Spleen (tissue), 11 donors: ENCODE measurements at regions not wholly inside any gene's neighbourhood (a gene's known extent, or its start where the extent isn't known, plus 50 kb on each side); places are given as distances from the start of the nearest gene placed in this dataset.

ENCODE experiments used
- DNase-seq: peaks from one replicate; pipeline ENCODE4 v3.0.0-alpha.2; 2020
- H3K27ac ChIP-seq, 8 donors: fragments of 200-600 bp; sonication (generic) in 7 of 8; 1 replicate in 4 of 8; 2 replicates in 4 of 8; pipeline versions ENCODE4 v1.5.0 to v1.8.0; 2016 to 2021; ENCODE audit warnings: inconsistent platforms in 4 of 8, mild to moderate bottlenecking in 4 of 8, moderate library complexity in 1 of 8
- H3K27me3 ChIP-seq, 7 donors: fragments of 200-600 bp; sonication (generic) in 6 of 7; replicated peaks in 1 of 7; 1 replicate in 4 of 7; 2 replicates in 3 of 7; pipeline versions ENCODE4 v1.5.0 to v1.8.0; 2016 to 2021; ENCODE audit warnings: inconsistent platforms in 3 of 7, mild to moderate bottlenecking in 1 of 7
- H3K36me3 ChIP-seq, 6 donors: fragments of 200-600 bp; sonication (generic) in 5 of 6; 1 replicate in 4 of 6; 2 replicates in 2 of 6; pipeline versions ENCODE4 v1.5.0 to v1.8.0; 2016 to 2021; ENCODE audit warnings: inconsistent platforms in 2 of 6
- H3K4me1 ChIP-seq, 6 donors: fragments of 200-600 bp; sonication (generic) in 5 of 6; 1 replicate in 3 of 6; 2 replicates in 3 of 6; pipeline versions ENCODE4 v1.5.0 to v1.8.0; 2016 to 2021; ENCODE audit warnings: inconsistent platforms in 3 of 6
- H3K4me3 ChIP-seq, 8 donors: fragments of 200-600 bp; sonication (generic) in 7 of 8; 1 replicate in 4 of 8; 2 replicates in 4 of 8; pipeline versions ENCODE4 v1.5.0 to v1.8.0; 2016 to 2021; ENCODE audit warnings: inconsistent platforms in 4 of 8, mild to moderate bottlenecking in 4 of 8, moderate library complexity in 2 of 8
- H3K9me3 ChIP-seq, 8 donors: fragments of 200-600 bp; sonication (generic) in 7 of 8; 1 replicate in 4 of 8; 2 replicates in 4 of 8; pipeline versions ENCODE4 v1.5.0 to v1.8.0; 2016 to 2021; ENCODE audit warnings: inconsistent platforms in 4 of 8
- POLR2A ChIP-seq, 3 donors: fragments of 450-650 bp; IDR thresholded peaks; one replicate each; pipeline ENCODE4 v1.5.1; 2017; ENCODE audit warnings: antibody characterized with exemption in 3 of 3, mild to moderate bottlenecking in 1 of 3
- POLR2AphosphoS5 ChIP-seq, 3 donors: sonication (generic); formaldehyde crosslinking; IDR thresholded peaks; one replicate each; pipeline ENCODE4 v1.5.1; 2017; ENCODE audit warnings: antibody characterized with exemption in 3 of 3
- WGBS, 5 donors: extraction: QIAGEN DNeasy Blood & Tissue Kit in 3 of 5; methylation state at CpG; one replicate each; pipeline versions ENCODE4 v1.1.5 to v1.1.7; 2013 to 2018; 5-methylcytosine and 5-hydroxymethylcytosine counted together
- intact Hi-C: fragments of 100-400 bp; cut with DNase I; formaldehyde crosslinking; loops from one replicate; pipeline ENCODE4 v1.15.0; 2023; ENCODE audit warnings: low total_unique reads
- TF ChIP-seq, protein P1 (sequence below), 11 experiments: fragments of 200-600 bp in 7 of 11; fragments of 450-650 bp in 4 of 11; sonication (generic) in 4 of 11; IDR thresholded peaks in 8 of 11; conservative IDR thresholded peaks in 3 of 11; 1 replicate in 7 of 11; 2 replicates in 4 of 11; pipeline versions ENCODE4 v1.4.0 to v1.8.0; 2016 to 2021; ENCODE audit warnings: antibody characterized with exemption in 11 of 11, inconsistent platforms in 4 of 11, mild to moderate bottlenecking in 1 of 11
- donor health status: healthy with polysubstance abuse.
- donor health status: DM: no; HTN: no; CAD: no; lungs with moderate emphysema.
- donor health status: DM: no; HTN: no; CAD: no.
- donor health status: Bipolar disorder and iron deficiency.
- donor health status: healthy.
- donor health status: DM: no; HTN: no; CAD: no.
- donor health status: DM: yes; HTN: yes; CAD: no.

DNA sequence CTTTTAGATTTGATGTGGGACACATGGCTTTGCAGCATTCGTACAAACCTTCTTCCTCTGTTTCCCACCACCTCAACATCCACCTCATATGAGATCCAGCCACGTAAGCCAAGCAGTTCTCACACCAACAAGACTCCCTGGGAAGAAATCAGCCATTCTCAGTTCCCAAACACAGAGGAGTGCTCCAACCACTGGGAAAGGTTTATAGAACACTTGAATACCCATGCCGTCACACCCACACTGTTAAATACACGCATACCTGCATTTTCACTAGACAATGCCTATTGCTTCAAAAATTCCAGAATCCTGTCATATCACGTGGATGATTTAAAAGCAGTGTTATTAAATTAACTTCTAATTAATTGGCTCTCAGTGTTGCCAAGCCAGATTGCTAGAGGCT lies 347.3 kb downstream of the ENC1 start:
- 86 to 95% (median 89%) methylated on average over 5 of the region's 5 CpGs for WGBS, 5 donors
- Histone ChIP-seq H3K27me3 (no peaks in the 10 kb centered on the region), H3K4me3 (no peak overlapping the region), H3K36me3 (no peaks in the 10 kb centered on the region), H3K4me1 (peaks cover 0 to 6% (median 2%) of the 10 kb centered on the region in 6 donors), H3K9me3 (no peaks in the 10 kb centered on the region), H3K27ac (no peak overlapping the region)
- DNase-seq: no peak
- TF ChIP-seq, protein P1, sequence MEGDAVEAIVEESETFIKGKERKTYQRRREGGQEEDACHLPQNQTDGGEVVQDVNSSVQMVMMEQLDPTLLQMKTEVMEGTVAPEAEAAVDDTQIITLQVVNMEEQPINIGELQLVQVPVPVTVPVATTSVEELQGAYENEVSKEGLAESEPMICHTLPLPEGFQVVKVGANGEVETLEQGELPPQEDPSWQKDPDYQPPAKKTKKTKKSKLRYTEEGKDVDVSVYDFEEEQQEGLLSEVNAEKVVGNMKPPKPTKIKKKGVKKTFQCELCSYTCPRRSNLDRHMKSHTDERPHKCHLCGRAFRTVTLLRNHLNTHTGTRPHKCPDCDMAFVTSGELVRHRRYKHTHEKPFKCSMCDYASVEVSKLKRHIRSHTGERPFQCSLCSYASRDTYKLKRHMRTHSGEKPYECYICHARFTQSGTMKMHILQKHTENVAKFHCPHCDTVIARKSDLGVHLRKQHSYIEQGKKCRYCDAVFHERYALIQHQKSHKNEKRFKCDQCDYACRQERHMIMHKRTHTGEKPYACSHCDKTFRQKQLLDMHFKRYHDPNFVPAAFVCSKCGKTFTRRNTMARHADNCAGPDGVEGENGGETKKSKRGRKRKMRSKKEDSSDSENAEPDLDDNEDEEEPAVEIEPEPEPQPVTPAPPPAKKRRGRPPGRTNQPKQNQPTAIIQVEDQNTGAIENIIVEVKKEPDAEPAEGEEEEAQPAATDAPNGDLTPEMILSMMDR (IDR thresholded peaks at IDR 0.05 in 8 of 11, conservative IDR thresholded peaks at IDR 0.05 in 3 of 11): no peak
- TF ChIP-seq POLR2AphosphoS5 (IDR thresholded peaks at IDR 0.05) (no peak), POLR2A (IDR thresholded peaks at IDR 0.05) (no peak)
- intact Hi-C loops: no loop called here

DNA sequence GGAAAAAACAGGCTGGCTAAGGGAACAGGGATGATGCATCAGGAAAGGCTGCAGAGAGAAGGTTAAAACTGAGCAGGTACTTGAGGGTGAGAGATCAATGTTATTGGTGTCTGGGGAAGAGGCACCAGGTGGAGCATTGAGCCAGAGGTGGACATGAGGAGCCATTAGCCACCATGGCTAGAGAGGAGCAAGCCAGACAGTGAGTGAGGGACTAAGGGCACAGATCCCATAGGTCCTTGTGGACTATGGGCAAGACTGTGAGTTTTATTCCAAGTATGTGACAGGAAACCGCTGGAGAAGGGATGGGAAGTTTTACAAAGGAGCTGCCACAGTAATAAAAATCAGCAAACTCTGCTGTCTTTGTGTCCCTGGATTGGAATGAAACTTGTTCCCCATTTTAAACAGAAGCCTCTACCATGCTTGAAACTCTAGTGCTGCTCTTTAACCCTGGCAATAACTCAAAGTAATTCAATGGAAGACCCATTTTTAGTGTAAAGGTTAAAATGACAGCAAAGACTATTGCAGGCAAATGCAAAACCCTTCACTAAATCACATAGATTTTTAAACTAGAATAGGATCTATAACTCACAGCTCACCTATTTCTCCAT lies 349.8 kb downstream of the ENC1 start:
- H3K4me3 ChIP-seq: no peak overlapping the region
- TF ChIP-seq, protein P1 (IDR thresholded peaks at IDR 0.05 in 8 of 11, conservative IDR thresholded peaks at IDR 0.05 in 3 of 11): no peak
- TF ChIP-seq POLR2A (IDR thresholded peaks at IDR 0.05) (no peak), POLR2AphosphoS5 (IDR thresholded peaks at IDR 0.05) (no peak)
- no peaks in the 10 kb centered on the region for H3K9me3 ChIP-seq
- peaks cover 0 to 5% (median 0%) of the 10 kb centered on the region in 6 donors for H3K4me1 ChIP-seq
- intact Hi-C loops: no loop called here
- no peaks in the 10 kb centered on the region for H3K27me3 ChIP-seq
- DNase-seq: no peak
- no peaks in the 10 kb centered on the region for H3K36me3 ChIP-seq
- peak overlapping the region in 4 of 8 donors; percentile 3 to 65 (median 21) for H3K27ac ChIP-seq
- 47 to 73% (median 63%) methylated on average over 1 of the region's 1 CpG for WGBS, 5 donors

DNA sequence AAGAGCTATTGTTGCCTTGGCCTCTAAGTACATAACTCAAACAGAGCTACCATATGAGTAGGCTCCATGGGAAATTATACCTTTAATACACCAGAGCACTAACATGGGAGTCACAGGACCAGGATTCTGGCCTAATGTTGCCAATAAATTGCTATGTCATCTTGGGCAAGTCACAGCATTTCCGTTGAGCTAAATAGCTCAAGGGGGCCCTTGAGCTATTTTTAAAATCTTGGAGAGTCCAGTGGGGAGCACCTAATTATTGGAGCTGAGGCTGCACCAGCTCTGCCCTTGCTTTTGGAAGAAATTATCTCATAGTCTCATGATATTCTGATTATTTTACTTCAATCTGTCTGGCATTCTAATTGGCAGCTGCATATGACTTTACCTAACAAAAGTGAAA lies 350.8 kb downstream of the ENC1 start:
- Histone ChIP-seq H3K9me3 (no peaks in the 10 kb centered on the region), H3K36me3 (no peaks in the 10 kb centered on the region), H3K4me1 (peaks cover 0 to 5% (median 0%) of the 10 kb centered on the region in 6 donors), H3K27ac (peak overlapping the region in 7 of 8 donors; percentile 36 to 70 (median 61)), H3K27me3 (no peaks in the 10 kb centered on the region), H3K4me3 (no peak overlapping the region)
- intact Hi-C loops: no loop called here
- no peak for DNase-seq
- TF ChIP-seq POLR2AphosphoS5 (IDR thresholded peaks at IDR 0.05): no peak
- TF ChIP-seq POLR2A (IDR thresholded peaks at IDR 0.05): no peak
- TF ChIP-seq, protein P1 (IDR thresholded peaks at IDR 0.05 in 8 of 11, conservative IDR thresholded peaks at IDR 0.05 in 3 of 11): no peak
- 48 to 69% (median 56%) methylated on average over 1 of the region's 1 CpG for WGBS, 5 donors

DNA sequence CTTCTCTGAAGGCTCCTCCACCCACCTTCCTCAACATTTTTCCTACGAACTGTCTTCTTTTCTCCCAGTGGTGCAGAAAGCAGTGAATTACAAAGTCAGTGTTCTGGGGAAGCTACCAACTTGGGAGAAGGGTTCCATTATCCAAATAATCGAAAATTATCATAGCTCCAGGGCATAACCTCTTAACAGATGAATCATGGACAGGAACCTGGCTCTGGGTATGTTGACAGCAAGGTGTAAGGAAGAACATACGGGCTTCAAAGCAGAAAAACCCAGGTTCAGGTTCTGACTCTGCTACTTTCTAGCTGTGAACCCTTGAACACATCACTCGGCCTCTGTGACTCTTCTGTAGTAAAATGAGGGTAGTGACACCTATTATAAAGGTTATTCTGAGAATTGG lies 351.3 kb downstream of the ENC1 start:
- H3K4me1 ChIP-seq: peaks cover 0 to 3% (median 0%) of the 10 kb centered on the region in 6 donors
- H3K9me3 ChIP-seq: no peaks in the 10 kb centered on the region
- H3K27ac ChIP-seq: peak overlapping the region in 7 of 8 donors; percentile 36 to 70 (median 61)
- WGBS, 5 donors: 74 to 87% (median 80%) methylated on average over 4 of the region's 4 CpGs
- TF ChIP-seq POLR2A (IDR thresholded peaks at IDR 0.05): no peak
- no peak for TF ChIP-seq POLR2AphosphoS5 (IDR thresholded peaks at IDR 0.05)
- TF ChIP-seq, protein P1 (IDR thresholded peaks at IDR 0.05 in 8 of 11, conservative IDR thresholded peaks at IDR 0.05 in 3 of 11): no peak
- H3K4me3 ChIP-seq: no peak overlapping the region
- no peaks in the 10 kb centered on the region for H3K27me3 ChIP-seq
- DNase-seq: no peak
- H3K36me3 ChIP-seq: no peaks in the 10 kb centered on the region
- intact Hi-C loops: no loop called here
